Motor neuron (in vitro differentiated cells): ENCODE measurements at regions not wholly inside any gene's neighbourhood (a gene's known extent, or its start where the extent isn't known, plus 50 kb on each side); places are given as distances from the start of the nearest gene placed in this dataset.

Experiments used
- ATAC-seq, 8 experiments: fragments of 200-7000 bp; cut with Tn5 transposase; replicated peaks in 6 of 8; 2 replicates each; pipeline ENCODE4 v1.8.0; 2021; ENCODE audit warnings: mild to moderate bottlenecking in 8 of 8, moderate library complexity in 8 of 8
- H3K27ac ChIP-seq, 2 donors: fragments of 250-450 bp; sonication (Bioruptor Pico); 2 replicates each; pipeline ENCODE4 v1.9.0; 2021; ENCODE audit warnings: antibody characterized with exemption in 2 of 2, mild to moderate bottlenecking in 2 of 2, moderate library complexity in 1 of 2
- H3K4me1 ChIP-seq, 2 donors: fragments of 250-450 bp; sonication (Bioruptor Pico); replicated peaks in 1 of 2; 2 replicates each; pipeline ENCODE4 v1.6.1; 2021; ENCODE audit warnings: antibody characterized with exemption in 2 of 2, mild to moderate bottlenecking in 2 of 2, moderate library complexity in 1 of 2
- H3K4me3 ChIP-seq, 5 donors: fragments of 250-450 bp; sonication (Bioruptor Pico); 2 replicates each; pipeline ENCODE4 v1.9.0; 2021; ENCODE audit warnings: antibody characterized with exemption in 5 of 5, mild to moderate bottlenecking in 5 of 5, moderate library complexity in 4 of 5
- WGBS, 10 experiments: fragments of 450-650 bp; shearing (Covaris generic); methylation state at CpG; one replicate each; pipeline ENCODE4 v1.0.0; 2022; 5-methylcytosine and 5-hydroxymethylcytosine counted together
- in situ Hi-C, 9 experiments: fragments of 400-800 bp; cut with MboI; loops; one replicate each; pipeline ENCODE4 v1.15.0; 2021; ENCODE audit warnings: low sequenced_read_pairs in 9 of 9, low pct_unique_long_range_greater_than_20kb in 2 of 9; ENCODE audit not compliant: unreplicated experiment in 9 of 9

DNA sequence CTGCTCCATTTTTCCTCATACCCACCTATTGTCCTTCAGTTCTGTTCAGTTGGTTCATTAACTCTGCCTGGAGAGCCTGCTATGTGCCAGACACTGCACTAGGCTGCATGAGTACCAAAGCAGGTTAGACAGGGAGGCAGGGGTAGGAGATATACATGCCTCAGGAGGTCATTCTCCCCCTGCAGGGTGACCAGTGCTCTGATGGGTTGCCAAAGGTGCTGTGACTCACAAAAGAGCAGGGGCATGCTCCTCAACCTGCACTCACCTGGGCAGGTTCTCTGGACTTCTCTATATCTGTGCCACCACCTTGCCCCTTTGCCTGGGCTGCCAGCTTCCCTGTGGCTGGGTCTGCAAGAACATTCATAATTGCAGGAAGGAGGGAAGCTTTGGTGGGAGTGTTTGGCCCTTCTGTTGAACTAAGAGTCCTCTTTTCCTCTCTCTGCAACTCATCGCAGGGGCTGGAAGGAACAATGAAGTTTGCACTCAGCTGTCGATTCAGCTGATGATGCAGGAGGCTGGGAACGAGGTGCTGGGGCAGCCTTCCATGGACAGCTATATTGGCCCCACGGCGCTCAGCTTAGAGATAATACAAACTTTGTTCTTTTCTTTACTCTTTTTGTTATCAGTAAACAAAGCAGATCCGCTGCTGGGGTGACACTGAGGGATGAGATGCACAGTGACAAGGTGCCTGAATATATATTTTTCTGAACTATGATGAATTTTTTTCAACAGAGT lies 356.4 kb upstream of the PLXNA2 start:
- ATAC-seq: peak in 5 of 8 experiments; percentile 65 to 77 (median 73)
- Histone ChIP-seq H3K4me3 (no peak overlapping the region), H3K4me1 (peaks cover 24 to 40% of the 10 kb centered on the region in 2 donors), H3K27ac (no peak overlapping the region)
- WGBS, 10 experiments: 0 to 43% (median 21%) methylated on average over 1 to 6 of the region's 6 CpGs
- in situ Hi-C loops: no loop called here

DNA sequence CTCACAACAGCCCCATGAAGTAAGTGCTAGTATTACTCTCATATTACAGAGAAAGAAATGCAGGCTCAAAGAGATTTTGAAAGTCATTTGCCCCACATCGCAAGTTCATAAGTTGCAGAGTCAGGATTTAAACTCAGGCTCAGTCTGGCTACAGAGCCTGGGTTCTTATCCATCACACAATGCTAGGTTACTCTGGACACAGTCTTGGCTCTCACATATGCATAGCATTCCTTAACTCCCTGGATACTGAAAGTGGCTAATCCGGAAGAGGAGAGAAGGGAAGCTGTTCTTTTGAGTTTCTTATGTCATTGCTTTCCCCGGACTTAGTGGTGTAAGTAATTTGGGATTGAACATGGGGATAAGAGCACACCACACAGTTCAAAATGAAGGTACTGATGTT lies 357.4 kb upstream of the PLXNA2 start:
- Histone ChIP-seq H3K4me1 (peaks cover 24 to 44% of the 10 kb centered on the region in 2 donors), H3K27ac (peak overlapping the region in 1 of 2 donors; percentile 23), H3K4me3 (no peak overlapping the region)
- peak in 5 of 8 experiments; percentile 56 to 97 (median 84) for ATAC-seq
- 7 to 86% (median 30%) methylated on average over 1 to 3 of the region's 3 CpGs; no CpG with 5 or more reads in 1 of the 10 experiments for WGBS, 10 experiments
- in situ Hi-C loops: no loop called here

DNA sequence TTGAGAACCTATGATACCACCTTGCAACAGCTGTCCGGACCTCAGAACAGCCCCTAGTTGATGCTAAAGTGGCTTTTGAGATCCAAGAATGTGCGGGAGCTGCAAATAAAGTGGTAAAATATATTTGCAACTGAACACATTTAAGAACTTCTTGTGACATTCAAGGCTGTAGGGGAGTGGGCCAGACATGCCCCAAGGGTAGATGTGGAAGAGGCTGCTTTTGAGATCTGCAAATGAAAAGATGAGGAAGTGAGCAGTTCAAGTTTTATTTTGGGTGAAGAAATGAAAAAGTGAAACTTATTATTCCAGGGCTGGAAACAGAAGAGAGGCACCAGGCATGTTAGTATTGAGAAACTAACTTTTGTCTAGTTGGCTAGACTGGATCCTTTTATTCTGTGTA lies 359.5 kb upstream of the PLXNA2 start:
- no peak overlapping the region for H3K27ac ChIP-seq
- H3K4me1 ChIP-seq: peaks cover 26 to 50% of the 10 kb centered on the region in 2 donors
- 28 to 100% (median 74%) methylated on average over 1 to 2 of the region's 2 CpGs; no CpG with 5 or more reads in 2 of the 10 experiments for WGBS, 10 experiments
- in situ Hi-C loops: no loop called here
- ATAC-seq: no peak
- H3K4me3 ChIP-seq: no peak overlapping the region

DNA sequence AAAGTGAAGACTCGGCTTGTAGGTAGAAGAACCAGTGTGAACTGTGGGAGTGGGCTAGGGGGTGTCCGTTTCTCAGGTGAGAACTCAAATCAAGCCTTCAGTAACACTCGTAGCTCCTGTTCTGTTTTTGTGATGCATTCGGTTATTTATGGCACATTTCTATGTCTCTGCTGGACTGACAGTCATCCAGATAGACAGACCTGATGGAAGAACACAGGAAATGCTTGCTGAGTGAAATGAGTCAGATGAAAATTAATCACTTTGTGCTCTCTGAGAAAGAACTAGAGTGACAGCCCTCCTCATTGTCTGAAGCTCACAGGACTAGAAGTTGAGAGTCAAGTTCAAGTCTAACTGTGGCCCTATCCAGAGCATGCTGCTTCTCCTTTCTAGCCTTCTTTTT lies 360.1 kb upstream of the PLXNA2 start:
- Histone ChIP-seq H3K27ac (no peak overlapping the region), H3K4me3 (no peak overlapping the region), H3K4me1 (peaks cover 24 to 46% of the 10 kb centered on the region in 2 donors)
- 10 to 100% (median 56%) methylated on average over 1 to 4 of the region's 4 CpGs for WGBS, 10 experiments
- ATAC-seq: no peak
- in situ Hi-C loops: no loop called here

DNA sequence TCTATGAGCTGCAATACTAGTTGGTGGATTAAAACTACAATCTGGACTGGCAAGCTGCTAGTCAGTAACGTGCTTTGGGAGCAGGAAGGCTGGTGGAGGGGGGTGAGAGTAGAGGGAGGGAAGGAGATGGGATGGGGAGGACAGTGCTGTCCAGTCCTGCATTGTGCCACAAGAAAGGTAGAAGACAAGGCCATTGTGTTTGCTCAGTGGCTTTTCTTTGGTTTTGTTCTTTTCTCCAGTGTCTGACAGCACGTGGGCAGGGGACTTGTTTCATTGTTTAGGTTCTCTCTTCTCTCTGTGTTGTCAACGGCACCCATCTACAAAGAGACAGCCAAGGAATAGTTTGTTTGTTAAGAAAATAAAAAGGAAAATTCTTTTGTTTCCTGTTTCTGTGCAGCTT lies 362.8 kb upstream of the PLXNA2 start:
- H3K27ac ChIP-seq: no peak overlapping the region
- 0 to 40% (median 8%) methylated on average over 1 to 3 of the region's 3 CpGs; no CpG with 5 or more reads in 4 of the 10 experiments for WGBS, 10 experiments
- no peak overlapping the region for H3K4me3 ChIP-seq
- H3K4me1 ChIP-seq: peaks cover 7 to 20% of the 10 kb centered on the region in 2 donors
- in situ Hi-C loops: no loop called here
- ATAC-seq: peak in 5 of 8 experiments; percentile 89 to 96 (median 94)

DNA sequence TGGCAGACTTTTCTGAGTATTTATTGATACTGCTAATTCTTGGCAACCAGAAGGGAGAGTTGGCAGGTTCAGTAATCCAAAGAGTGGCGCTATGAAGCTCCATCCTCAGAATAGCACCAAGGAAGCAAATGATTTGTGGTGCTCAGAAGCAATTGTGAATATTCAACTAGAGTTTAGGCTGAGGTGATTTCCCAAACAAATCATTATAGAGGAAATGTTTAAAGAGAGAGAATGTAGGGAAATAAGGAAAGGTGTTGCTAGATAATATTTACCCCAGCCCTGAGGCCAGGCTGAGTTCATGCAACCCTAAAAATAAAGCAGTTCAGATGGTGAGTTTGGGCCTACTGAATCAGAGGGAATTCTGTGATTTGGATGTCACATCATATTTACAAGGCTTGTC lies 363.4 kb upstream of the PLXNA2 start:
- peak in 2 of 8 experiments; percentile 10 to 30 for ATAC-seq
- peaks cover 7 to 20% of the 10 kb centered on the region in 2 donors for H3K4me1 ChIP-seq
- H3K4me3 ChIP-seq: no peak overlapping the region
- WGBS, 10 experiments: 0 to 100% (median 85%) methylated on average over 1 of the region's 1 CpG; no CpG with 5 or more reads in 1 of the 10 experiments
- in situ Hi-C loops: no loop called here
- H3K27ac ChIP-seq: no peak overlapping the region

DNA sequence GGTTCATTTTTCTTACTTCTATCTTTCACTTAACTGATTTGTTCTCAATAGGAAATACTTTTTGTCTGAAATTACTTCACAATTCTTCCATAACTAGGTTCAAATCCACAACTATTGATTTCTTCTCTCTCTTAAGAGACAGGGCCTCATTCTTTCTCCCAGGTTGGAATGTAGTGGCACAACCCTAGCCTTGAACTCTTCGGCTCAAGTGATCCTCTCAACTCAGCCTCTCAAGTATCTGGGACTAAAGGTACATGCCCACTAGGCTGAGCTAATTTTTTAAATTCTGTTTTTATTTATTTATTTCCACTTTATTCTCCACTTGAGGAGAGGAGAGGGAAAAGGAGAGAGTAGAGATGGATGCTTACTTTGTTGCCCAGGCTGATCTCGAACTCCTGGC lies 370.4 kb upstream of the PLXNA2 start:
- in situ Hi-C loops: no loop called here
- Histone ChIP-seq H3K27ac (no peak overlapping the region), H3K4me3 (no peak overlapping the region), H3K4me1 (no peaks in the 10 kb centered on the region)
- 0 to 100% (median 79%) methylated on average over 1 to 2 of the region's 2 CpGs; no CpG with 5 or more reads in 2 of the 10 experiments for WGBS, 10 experiments
- no peak for ATAC-seq

DNA sequence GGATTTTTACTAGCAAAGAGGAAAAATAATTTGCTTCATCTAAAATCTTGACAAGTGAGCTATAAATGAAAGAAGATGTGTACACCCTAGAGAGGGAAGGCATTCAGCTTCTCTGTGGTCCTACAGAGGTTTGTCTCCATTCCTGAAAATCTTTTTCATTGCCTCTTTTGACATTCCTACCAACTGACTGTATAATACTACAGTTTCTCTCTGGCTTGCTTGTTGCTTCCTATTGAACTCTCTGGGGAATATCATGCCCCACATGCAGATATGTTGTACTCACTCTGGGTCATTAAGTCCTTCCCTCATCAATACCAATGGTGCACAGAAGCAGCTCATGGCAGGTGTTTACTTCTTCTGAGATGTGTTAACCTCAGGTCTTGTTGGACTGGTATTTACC lies 371.2 kb upstream of the PLXNA2 start:
- Histone ChIP-seq H3K4me1 (no peaks in the 10 kb centered on the region), H3K27ac (no peak overlapping the region), H3K4me3 (no peak overlapping the region)
- in situ Hi-C loops: no loop called here
- no peak for ATAC-seq

DNA sequence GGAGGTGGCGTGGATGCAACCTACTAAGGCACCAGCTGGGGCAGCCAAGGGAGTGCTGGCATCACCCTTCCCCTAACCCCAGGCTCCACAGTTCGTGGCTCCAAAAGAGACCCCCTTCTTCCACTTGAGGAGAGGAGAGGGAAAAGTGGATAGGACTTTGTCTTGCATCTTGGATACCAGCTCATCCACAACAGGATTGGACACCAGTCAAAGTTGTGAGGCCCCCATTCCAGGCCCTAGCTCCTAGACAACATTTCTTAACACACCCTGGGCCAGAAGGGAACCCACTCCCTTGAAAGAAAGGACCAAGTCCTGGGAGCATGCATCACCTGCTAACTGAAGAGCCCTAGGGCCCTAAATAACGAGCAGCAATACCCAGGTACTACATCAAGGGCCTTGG lies 372.6 kb upstream of the PLXNA2 start:
- Histone ChIP-seq H3K27ac (no peak overlapping the region), H3K4me1 (no peaks in the 10 kb centered on the region), H3K4me3 (no peak overlapping the region)
- in situ Hi-C loops: no loop called here
- ATAC-seq: no peak
- 0 to 82% (median 67%) methylated on average over 1 to 3 of the region's 3 CpGs; no CpG with 5 or more reads in 5 of the 10 experiments for WGBS, 10 experiments

DNA sequence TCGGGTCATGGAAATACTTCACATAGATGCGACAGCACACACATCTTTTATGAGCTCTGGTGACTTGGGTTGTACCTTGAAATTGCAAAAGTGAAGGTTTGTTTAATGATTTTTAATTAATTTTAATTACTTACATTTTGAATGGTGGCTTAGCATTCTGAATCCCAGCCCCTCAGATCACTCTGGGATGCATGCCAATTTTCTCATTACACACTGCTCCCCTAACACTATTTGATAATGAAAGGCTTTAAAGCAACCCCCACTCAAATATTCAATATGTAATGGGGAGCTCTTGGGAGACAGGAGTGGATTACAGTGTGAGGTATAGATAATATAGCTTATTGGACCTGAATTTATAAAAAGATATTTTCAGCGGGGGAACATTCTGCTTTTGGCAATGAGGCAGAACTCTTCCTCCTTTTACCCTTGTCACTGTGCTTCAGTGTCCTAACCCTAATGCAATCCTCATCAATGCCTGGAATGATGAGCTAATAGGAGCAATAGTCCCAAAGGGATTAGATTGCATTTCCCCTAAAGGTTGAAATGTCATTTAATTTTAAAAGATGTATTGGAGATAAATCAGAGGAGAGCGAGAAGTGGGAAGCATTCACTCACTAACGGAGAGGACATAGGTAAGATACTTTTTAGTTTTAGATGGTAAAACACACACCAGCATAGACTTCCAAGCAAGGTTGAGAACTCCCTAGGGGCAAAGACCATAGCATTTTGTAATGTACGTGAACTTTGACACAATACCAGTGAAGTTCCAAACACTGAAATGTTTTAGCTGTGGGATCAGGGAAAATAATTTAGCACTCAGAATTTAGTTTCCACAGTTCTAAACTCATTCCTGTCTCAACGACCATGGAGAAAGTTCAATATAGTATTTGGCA lies 384.1 kb upstream of the PLXNA2 start:
- 27 to 95% (median 80%) methylated on average over 2 to 7 of the region's 7 CpGs for WGBS, 10 experiments
- no peak overlapping the region for H3K4me3 ChIP-seq
- H3K4me1 ChIP-seq: peaks cover 0 to 13% of the 10 kb centered on the region in 2 donors
- in situ Hi-C loops: loop anchor here in 1 of 9 experiments (25.0 kb wide), 1 partner anchor 409 kb away; no protein-coding TSS in a partner anchor
- peak in 1 of 8 experiments; percentile 25 for ATAC-seq
- no peak overlapping the region for H3K27ac ChIP-seq

DNA sequence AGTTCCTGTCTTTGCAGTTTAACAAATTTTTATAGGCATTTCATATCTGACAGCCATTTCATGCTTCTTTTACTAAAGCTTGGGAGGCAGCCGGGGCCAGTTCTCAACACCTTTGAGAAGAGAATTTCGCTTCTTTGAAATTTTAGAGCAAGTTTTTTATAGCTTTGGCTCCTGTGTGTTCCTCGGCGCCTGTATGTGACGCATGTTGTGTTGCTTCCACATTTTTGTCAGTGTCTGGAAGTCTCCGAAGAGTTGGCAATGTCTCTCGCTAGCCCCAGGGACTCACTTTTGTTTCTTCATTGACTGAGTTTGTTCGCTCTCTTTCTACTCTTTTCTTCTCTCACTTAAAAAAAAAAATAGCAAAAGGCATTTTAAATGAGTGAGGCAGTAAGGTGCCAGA lies 386.9 kb upstream of the PLXNA2 start:
- Histone ChIP-seq H3K27ac (no peak overlapping the region), H3K4me3 (no peak overlapping the region), H3K4me1 (peaks cover 0 to 13% of the 10 kb centered on the region in 2 donors)
- ATAC-seq: no peak
- 0 to 96% (median 83%) methylated on average over 1 to 8 of the region's 8 CpGs; no CpG with 5 or more reads in 1 of the 10 experiments for WGBS, 10 experiments
- in situ Hi-C loops: loop anchor here in 1 of 9 experiments (25.0 kb wide), 1 partner anchor 406 kb away; no protein-coding TSS in a partner anchor

DNA sequence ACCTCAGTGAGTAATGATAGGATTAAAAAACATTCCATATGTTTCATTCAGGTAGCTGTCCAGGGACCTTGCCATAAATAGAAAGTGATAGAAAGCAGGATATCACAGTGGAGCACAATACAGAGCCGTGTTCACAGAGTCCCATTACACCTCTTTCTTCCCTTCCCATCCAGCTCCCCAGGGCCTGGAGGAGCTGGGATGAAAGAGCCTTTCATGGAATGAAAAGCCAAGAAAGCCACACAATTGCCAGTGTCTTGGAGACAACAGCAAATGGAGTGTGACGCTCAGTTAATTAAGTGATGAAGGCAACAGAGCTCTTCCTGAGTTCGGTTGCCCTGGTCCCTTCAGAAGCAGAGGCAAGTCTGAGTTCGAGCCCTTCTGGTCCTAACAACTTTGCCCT lies 387.3 kb upstream of the PLXNA2 start:
- in situ Hi-C loops: loop anchor here in 1 of 9 experiments (25.0 kb wide), 1 partner anchor 406 kb away; no protein-coding TSS in a partner anchor

More for the DNA sequence above, 387.3 kb upstream of the PLXNA2 start:
- Histone ChIP-seq H3K27ac (no peak overlapping the region), H3K4me1 (peaks cover 0 to 13% of the 10 kb centered on the region in 2 donors), H3K4me3 (no peak overlapping the region)
- no peak for ATAC-seq
- WGBS, 10 experiments: 11 to 69% (median 40%) methylated on average over 1 to 4 of the region's 4 CpGs; no CpG with 5 or more reads in 2 of the 10 experiments
